OCI-LY1 (cell line): ENCODE measurements at regions not wholly inside any gene's neighbourhood (a gene's known extent, or its start where the extent isn't known, plus 50 kb on each side); places are given as distances from the start of the nearest gene placed in this dataset.

ENCODE experiments used
- CTCF ChIP-seq: fragments of 200-600 bp; sonication (generic), shearing (Covaris generic); IDR thresholded peaks from 2 replicates; pipeline ENCODE4 v1.5.1; 2017; ENCODE audit warnings: mild to moderate bottlenecking, antibody characterized with exemption, low read length, moderate library complexity, mixed read lengths
- EZH2 ChIP-seq: fragments of 200-600 bp; sonication (generic), shearing (Covaris generic); IDR thresholded peaks from 2 replicates; pipeline ENCODE4 v1.8.0; 2017; ENCODE audit warnings: borderline replicate concordance, mixed run types, mild to moderate bottlenecking, antibody characterized with exemption, low read length, moderate library complexity, mixed read lengths

GRCh38 chr4:120613778-120614177, 308.7 kb downstream of the PRDM5 start:
- no peak for TF ChIP-seq CTCF
- no peak for TF ChIP-seq EZH2
